ENCODE measurements at regions not wholly inside any gene's neighbourhood (a gene's known extent, or its start where the extent isn't known, plus 50 kb on each side); places are given as distances from the start of the nearest gene placed in this dataset.

GRCh38 chr4:155426953-155427352, 50.2 kb upstream of the MAP9 start:
- TF ChIP-seq YY1 (IDR thresholded peaks at IDR 0.05; ENCODE audit: low read depth): no peak
- TF ChIP-seq REST (IDR thresholded peaks at IDR 0.05; ENCODE audit: low read depth, low read length): no peak
- no peak for TF ChIP-seq CTCF (IDR thresholded peaks at IDR 0.05)
